HG02763 (cell line): ENCODE measurements at regions not wholly inside any gene's neighbourhood (a gene's known extent, or its start where the extent isn't known, plus 50 kb on each side); places are given as distances from the start of the nearest gene placed in this dataset.
"Not testable (repeated sequence)": the region's sequence is repeated elsewhere in the genome, so short reads cannot be mapped to it uniquely, and the experiment has no call there.

Experiments used
- ATAC-seq: cut with Tn5 transposase; IDR thresholded peaks from one replicate; pipeline ENCODE4 v1.9.1; 2021; ENCODE audit warnings: mild to moderate bottlenecking, moderate library complexity; ENCODE audit not compliant: unreplicated experiment

DNA sequence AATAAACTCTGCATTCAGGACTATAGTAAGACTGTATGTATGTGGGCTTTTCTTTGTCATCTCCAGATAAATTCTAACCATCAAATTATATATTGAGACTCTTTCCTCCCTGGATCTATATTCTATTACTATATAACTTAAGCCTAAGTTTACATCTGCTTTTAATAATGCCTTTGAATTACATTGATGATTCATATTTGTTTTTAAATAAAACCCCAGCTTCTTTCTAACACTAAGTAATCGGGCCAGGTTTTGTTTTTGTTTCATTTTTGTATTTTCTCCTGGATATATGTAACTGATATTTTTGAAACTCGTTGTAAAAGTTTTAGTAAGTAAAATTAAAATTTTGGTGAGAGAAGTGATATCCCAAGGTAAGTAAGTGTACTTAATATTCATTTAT lies 1599.1 kb downstream of the PCDH9 start:
- ATAC-seq = no peak

- ATAC-seq = no peak
Measured at GRCh38 chr13:65629926-65630325, 1600.2 kb downstream of the PCDH9 start.

GRCh38 chr13:65623148-65623547 lies 1607.0 kb downstream of the PCDH9 start:
- no peak for ATAC-seq

GRCh38 chr13:65615506-65615905 lies 1614.6 kb downstream of the PCDH9 start:
- ATAC-seq = no peak

DNA sequence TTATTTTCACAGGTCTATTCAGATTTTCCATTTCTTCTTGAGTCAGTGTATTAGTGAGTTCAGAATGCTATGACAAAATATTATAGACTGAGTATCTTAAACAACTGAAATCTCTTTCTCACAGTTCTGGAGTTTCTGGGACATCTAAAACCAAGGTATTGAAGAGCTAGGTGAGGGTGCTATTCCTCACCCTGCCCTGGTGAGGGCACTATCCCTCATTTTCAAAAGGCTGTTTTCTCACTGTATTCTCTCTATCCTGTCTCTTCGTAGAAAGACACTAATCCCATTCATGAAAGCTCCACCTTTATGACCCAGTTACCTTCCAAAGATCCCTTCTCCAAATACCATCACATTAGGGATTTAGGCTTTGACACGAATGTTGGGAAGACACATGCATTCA lies 1617.1 kb downstream of the PCDH9 start:
- ATAC-seq = no peak

- ATAC-seq = no peak
Measured at GRCh38 chr13:65609350-65609749, 1620.8 kb downstream of the PCDH9 start.

DNA sequence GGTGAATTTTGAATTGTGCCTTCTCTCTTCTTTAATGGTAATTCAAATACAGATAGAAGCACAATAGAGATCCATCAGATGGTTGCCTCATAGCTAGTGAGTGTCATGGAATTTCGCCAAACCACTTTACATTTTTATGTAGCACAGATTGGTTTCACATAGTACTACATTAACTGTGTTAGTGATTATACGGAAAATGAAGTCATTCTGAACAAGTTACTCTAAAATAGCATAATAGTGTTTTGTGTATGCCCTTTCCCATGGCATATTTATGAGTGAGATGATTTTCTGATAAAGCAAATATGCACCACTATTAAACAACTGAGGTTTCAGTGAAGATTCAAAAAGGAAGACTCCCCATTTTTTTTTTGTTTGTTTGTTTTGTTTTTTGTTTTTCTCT lies 1623.5 kb downstream of the PCDH9 start:
- ATAC-seq = no peak

GRCh38 chr13:65605396-65605795 lies 1624.7 kb downstream of the PCDH9 start:
- no peak for ATAC-seq

DNA sequence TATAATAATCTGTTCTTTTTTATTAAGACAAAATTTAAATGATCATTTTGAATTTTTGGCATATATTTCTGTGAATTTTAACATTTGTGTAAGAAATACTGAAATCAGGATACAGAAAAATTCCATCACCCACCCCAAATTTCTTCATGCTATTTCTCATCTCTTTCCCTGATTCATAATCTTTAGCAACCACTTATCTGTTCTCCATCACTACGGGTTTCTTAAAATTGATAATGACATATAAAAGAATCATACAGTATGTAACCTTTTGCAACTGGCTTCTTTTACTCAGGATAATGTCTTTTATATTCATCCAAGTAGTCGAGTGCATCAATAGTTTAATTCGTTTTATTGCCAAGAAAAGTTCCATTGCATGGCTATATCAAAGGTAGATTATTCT lies 1627.0 kb downstream of the PCDH9 start:
- no peak for ATAC-seq

- no peak for ATAC-seq
Measured at GRCh38 chr13:65601855-65602254, 1628.3 kb downstream of the PCDH9 start.

DNA sequence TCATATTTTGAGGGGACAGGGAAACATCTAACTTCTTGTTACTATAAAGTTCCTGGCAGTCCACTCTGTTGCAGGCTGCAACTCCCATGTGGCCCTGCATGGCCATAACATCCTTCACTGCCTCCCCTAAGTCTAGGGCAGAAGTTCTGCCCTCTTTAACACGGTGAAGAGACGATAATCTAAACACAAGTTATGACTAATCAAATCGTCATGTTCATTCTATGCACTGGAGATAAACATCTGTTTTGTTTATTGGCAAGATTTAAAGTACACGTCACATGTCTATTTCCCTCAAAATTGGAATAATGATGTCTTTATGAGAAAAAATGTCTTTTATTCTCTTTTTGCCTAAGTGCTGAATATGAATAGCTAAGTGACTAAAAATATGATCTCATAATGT lies 1629.4 kb downstream of the PCDH9 start:
- ATAC-seq = no peak

DNA sequence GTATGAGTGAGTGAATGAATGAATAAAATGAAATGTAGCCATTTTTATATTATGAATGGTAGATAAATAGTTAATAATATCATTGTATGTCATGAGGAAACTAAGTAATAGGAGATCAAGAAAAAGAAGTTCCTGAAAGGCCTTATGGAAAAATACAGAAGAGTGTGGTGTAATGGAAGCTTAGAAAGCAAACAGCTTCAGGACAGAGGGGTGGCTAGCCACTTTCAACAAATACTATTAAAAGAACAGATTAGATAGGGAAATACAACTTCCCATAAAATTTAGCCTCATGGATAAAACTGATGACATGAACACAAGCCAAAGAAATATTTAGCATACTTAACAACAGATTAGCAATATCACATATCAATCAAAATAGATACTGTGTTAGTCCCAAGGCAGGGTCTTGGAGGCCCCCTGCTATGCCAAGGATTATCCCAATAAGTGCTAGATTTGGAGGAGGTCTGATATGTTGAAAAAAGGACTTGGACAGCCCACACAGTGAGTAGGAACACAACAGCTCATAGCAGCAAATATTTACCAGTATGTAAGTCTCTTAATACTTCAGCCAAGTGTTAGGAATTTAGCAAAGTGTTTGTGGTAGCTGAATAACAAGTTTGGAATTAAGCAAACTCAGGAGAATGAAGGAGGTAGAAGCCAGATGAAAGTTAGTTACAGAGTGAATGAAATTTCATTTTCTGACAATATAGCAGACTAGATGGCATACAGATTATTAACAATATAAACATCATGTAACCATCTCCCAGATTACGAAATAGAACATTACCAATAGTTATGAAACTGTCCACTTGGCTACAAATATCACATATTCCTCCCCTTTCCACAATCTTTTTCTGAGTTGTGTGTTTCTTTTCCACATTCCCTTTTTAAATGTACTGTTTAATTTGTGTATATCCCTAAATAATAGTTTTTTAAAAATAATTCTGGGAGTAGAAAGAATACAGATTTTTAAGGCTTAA lies 1632.0 kb downstream of the PCDH9 start:
- no peak for ATAC-seq

DNA sequence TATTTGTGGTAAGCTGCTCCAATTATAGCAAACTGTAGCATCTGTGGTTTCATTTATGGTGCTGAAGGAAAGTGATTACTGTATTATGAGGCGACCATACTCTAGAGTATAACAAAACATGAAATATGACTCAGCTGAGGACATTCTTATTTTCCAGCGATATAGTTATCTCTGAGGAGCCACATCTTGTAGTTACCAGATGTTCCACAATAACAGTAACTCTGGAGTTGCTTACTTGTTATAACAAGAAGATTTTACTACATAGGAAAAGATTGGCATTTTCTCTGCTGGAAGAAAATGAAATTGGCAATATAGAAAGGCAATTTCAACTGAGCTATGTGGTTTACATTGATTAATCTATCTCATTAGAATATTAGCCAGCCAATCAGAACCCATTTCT lies 1634.2 kb downstream of the PCDH9 start:
- no peak for ATAC-seq

GRCh38 chr13:65594298-65594781 lies 1635.8 kb downstream of the PCDH9 start:
- no peak for ATAC-seq

- ATAC-seq = no peak
Measured at GRCh38 chr13:65593298-65593874, 1636.8 kb downstream of the PCDH9 start.

DNA sequence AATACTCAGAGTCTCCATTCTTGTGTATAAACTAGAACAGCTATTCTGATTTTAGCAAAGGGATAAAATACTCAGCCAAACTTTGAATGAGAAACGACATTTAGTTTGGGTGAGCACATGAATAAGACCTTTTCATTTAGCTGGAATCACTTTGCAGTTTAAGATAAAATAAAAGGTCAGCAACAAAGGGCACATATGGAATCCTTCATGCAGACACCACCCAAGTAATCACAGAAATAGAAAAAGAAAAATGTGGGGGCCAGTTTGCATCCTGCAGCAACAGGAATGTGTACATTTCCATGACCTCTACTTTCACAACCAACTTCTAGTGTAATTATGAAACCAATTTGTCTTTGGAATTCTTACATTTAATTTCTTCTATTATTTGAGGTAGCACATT lies 1637.4 kb downstream of the PCDH9 start:
- no peak for ATAC-seq

GRCh38 chr13:65585346-65585745 lies 1644.8 kb downstream of the PCDH9 start:
- ATAC-seq = no peak

- no peak for ATAC-seq
Measured at GRCh38 chr13:65584126-65584525, 1646.0 kb downstream of the PCDH9 start.

DNA sequence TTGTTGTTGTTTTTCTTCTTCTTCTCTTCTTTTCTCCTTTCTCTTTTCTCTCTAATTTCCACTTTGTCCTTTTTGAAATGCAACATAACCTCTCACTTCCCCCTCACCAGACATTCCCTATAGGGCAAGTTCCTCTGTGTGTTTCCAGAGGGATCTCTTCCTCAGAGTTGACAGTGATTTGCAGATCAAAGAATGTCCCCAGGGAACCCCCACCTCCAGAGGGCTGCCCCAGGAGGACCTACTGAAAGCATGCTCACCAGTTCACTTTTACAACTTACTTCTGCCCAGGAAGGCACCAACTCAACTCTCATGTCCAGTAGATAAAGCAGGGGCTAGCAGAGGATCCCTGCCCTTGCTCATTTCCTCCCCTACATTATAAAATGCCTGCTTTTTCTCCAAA lies 1648.0 kb downstream of the PCDH9 start:
- no peak for ATAC-seq

GRCh38 chr13:65564561-65564960 lies 1665.6 kb downstream of the PCDH9 start:
- ATAC-seq = not testable (repeated sequence)

DNA sequence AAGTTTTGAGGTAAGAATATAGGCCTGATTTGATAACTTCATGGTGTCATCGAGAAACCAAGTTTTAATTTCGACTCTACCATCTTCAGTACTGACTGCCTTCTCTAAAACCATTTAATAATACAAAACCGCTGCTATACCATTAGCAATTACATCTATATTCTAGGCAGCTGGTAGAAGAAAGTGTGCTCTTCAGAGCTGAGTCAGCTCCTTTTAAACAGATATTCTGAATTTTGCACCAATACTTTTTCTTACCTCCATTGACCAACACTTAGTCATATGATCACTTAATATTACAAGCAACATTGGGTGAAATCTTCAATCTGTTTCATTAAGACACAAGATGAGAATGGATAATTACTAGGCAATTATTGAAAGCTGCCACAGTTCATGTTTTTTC lies 1667.8 kb downstream of the PCDH9 start:
- no peak for ATAC-seq

DNA sequence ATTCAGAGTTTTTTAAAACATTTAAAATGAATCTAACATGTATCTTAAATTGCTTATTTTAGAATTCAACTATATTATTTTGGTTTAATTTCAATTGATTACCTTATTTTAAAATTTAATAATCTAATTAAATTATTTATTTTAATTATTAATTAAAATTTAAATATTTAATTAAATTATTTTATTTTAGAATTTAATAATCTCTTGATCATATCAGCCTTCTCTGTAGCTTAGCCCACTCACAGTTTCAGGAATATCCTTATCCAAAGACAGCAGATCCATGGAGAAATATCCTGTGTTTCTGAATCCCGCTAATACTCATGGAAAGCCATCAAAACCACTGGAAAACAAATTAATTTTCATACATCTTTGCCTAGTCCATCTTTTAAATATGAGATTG lies 1669.2 kb downstream of the PCDH9 start:
- no peak for ATAC-seq
